ENCODE measurements at regions not wholly inside any gene's neighbourhood (a gene's known extent, or its start where the extent isn't known, plus 50 kb on each side); places are given as distances from the start of the nearest gene placed in this dataset.
"Not testable (repeated sequence)": the region's sequence is repeated elsewhere in the genome, so short reads cannot be mapped to it uniquely, and the experiment has no call there.

DNA sequence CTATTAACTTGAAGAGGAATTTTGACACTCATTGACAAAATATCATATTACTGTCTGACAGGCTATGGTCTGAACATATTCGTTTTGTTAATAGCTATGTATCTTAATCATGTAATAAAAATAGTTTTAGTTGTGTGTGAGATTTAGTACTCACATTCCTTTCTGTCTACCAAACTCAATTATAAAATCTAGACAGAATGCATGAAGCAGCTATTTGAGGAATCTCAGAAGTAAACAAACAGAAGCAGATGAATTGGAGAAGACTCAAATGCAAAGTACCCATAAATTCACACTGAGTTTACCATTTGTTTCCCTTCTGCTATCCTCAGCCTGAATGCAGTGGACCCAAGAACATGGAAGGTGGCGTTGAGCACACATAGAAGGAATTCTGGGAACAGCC lies 841.6 kb upstream of the AADAT start:
- H3K27me3 ChIP-seq (ENCODE audit: control insufficient read depth, insufficient read depth, low read length) = no peaks in the 10 kb centered on the region
- Mint-ChIP-seq H3K36me3 (no peaks in the 10 kb centered on the region), H3K27ac (no peak overlapping the region), H3K27me3 (ENCODE audit: low read depth in 2 of 2) (no peaks in the 10 kb centered on the region), H3K4me1 (no peaks in the 10 kb centered on the region), H3K9me3 (peaks cover 2 to 9% of the 10 kb centered on the region in 2 donors), H3K4me3 (no peak overlapping the region)
- no peak for ATAC-seq
- H3K4me3 ChIP-seq (ENCODE audit: low read length) = no peak overlapping the region
- no peaks in the 10 kb centered on the region for H3K9me3 ChIP-seq (ENCODE audit: control insufficient read depth, insufficient read depth, low read length)
- no peaks in the 10 kb centered on the region for H3K4me1 ChIP-seq (ENCODE audit: control insufficient read depth, insufficient read depth, low read length)
- 100% methylated on average over 1 of the region's 2 CpGs for WGBS (ENCODE audit: insufficient coverage)
- H3K27ac ChIP-seq (ENCODE audit: low read length) = no peak overlapping the region
- TF ChIP-seq, protein P1, sequence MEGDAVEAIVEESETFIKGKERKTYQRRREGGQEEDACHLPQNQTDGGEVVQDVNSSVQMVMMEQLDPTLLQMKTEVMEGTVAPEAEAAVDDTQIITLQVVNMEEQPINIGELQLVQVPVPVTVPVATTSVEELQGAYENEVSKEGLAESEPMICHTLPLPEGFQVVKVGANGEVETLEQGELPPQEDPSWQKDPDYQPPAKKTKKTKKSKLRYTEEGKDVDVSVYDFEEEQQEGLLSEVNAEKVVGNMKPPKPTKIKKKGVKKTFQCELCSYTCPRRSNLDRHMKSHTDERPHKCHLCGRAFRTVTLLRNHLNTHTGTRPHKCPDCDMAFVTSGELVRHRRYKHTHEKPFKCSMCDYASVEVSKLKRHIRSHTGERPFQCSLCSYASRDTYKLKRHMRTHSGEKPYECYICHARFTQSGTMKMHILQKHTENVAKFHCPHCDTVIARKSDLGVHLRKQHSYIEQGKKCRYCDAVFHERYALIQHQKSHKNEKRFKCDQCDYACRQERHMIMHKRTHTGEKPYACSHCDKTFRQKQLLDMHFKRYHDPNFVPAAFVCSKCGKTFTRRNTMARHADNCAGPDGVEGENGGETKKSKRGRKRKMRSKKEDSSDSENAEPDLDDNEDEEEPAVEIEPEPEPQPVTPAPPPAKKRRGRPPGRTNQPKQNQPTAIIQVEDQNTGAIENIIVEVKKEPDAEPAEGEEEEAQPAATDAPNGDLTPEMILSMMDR (IDR thresholded peaks at IDR 0.05) = no peak
- no peaks in the 10 kb centered on the region for H3K36me3 ChIP-seq (ENCODE audit: control insufficient read depth, insufficient read depth, low read length)
- no peak for DNase-seq
- intact Hi-C loops (cut with micrococcal nuclease) = no loop called here

DNA sequence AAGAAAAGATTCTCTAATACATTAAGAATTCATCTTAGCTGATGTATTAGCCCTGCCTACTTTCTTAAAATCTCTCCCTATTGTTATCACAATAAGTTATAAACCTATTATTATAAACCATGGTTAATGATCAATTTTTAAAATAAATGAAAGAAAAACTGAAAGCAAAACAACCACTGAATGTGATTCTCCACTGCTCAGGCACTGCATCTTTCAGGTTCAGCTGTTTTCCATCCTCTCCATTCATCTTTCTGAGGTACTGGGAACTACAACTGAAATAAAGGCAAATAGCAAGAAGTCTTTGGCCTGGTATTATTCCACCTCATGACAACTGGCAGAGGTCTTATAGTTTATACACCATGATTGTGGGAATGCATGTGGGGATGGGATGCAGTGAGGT lies 798.9 kb upstream of the AADAT start:
- Mint-ChIP-seq H3K27me3 (ENCODE audit: low read depth in 2 of 2) (no peaks in the 10 kb centered on the region), H3K9me3 (peaks cover 8 to 17% of the 10 kb centered on the region in 2 donors), H3K4me1 (no peaks in the 10 kb centered on the region), H3K36me3 (no peaks in the 10 kb centered on the region), H3K27ac (no peak overlapping the region), H3K4me3 (no peak overlapping the region)
- H3K27me3 ChIP-seq (ENCODE audit: control insufficient read depth, insufficient read depth, low read length) = no peaks in the 10 kb centered on the region
- DNase-seq (no peak), ATAC-seq (no peak)
- peaks cover 8% of the 10 kb centered on the region for H3K9me3 ChIP-seq (ENCODE audit: control insufficient read depth, insufficient read depth, low read length)
- H3K27ac ChIP-seq (ENCODE audit: low read length) = no peak overlapping the region
- no peaks in the 10 kb centered on the region for H3K4me1 ChIP-seq (ENCODE audit: control insufficient read depth, insufficient read depth, low read length)
- intact Hi-C loops (cut with micrococcal nuclease) = no loop called here
- no peaks in the 10 kb centered on the region for H3K36me3 ChIP-seq (ENCODE audit: control insufficient read depth, insufficient read depth, low read length)
- no peak overlapping the region for H3K4me3 ChIP-seq (ENCODE audit: low read length)
- TF ChIP-seq, protein P1 (IDR thresholded peaks at IDR 0.05) = no peak

DNA sequence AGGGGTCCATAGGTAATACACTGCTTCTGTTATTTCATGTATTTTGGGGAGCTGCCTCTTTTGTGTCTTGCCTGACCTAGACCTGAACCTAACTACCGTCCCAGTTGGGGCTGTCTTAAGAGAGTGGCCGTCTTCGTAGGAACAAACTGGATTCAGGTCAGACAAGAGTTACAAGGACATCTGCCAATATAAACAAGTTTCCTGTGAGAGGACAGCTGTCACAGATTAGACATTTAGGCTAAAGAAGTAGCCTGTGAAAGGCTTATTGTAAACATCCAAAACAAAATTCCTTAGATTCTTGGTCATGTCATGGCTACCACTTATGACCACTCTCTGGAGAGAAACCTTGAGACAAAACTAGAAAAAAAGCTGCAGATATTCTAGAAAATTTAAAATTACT lies 797.6 kb upstream of the AADAT start:
- 96% methylated on average over 3 of the region's 3 CpGs for WGBS (ENCODE audit: insufficient coverage)
- no peaks in the 10 kb centered on the region for H3K36me3 ChIP-seq (ENCODE audit: control insufficient read depth, insufficient read depth, low read length)
- Mint-ChIP-seq H3K27ac (no peak overlapping the region), H3K4me3 (no peak overlapping the region), H3K4me1 (no peaks in the 10 kb centered on the region), H3K27me3 (ENCODE audit: low read depth in 2 of 2) (no peaks in the 10 kb centered on the region), H3K9me3 (peaks cover 11 to 16% of the 10 kb centered on the region in 2 donors), H3K36me3 (no peaks in the 10 kb centered on the region)
- H3K9me3 ChIP-seq (ENCODE audit: control insufficient read depth, insufficient read depth, low read length) = no peaks in the 10 kb centered on the region
- ATAC-seq = no peak
- intact Hi-C loops (cut with micrococcal nuclease) = no loop called here
- TF ChIP-seq, protein P1 (IDR thresholded peaks at IDR 0.05) = no peak
- no peak overlapping the region for H3K27ac ChIP-seq (ENCODE audit: low read length)
- H3K4me3 ChIP-seq (ENCODE audit: low read length) = no peak overlapping the region
- no peaks in the 10 kb centered on the region for H3K27me3 ChIP-seq (ENCODE audit: control insufficient read depth, insufficient read depth, low read length)
- no peak for DNase-seq
- no peaks in the 10 kb centered on the region for H3K4me1 ChIP-seq (ENCODE audit: control insufficient read depth, insufficient read depth, low read length)

DNA sequence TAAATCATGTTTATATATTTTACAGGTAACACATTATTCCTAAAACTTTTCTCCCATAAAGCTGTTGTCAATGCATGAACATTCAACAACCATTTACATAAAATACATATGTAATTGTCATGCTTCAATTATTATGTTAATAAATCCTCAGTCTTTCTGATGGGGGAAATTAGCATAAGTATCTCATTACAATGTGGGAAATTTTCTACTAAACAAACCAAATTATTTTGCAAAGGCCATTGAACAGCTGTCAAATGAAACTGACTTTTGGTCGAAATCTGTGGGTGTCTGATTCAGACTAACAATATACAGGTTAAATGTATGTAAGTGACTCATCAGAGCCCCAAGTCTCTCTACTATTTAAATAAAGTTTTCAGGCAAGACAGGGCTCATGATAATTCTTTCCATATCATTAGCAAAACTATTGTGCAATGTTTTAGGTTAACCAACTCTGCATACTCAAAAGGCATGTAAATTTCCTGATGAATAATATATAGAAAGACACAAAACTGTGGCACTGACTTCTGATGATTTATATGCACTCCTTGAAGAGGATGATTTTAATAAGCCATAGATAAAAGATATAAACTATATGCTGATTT lies 795.3 kb upstream of the AADAT start:
- Mint-ChIP-seq H3K4me1 (no peaks in the 10 kb centered on the region), H3K27ac (no peak overlapping the region), H3K36me3 (no peaks in the 10 kb centered on the region), H3K4me3 (no peak overlapping the region), H3K27me3 (ENCODE audit: low read depth in 2 of 2) (no peaks in the 10 kb centered on the region), H3K9me3 (peaks cover 10% of the 10 kb centered on the region in 2 donors)
- H3K4me3 ChIP-seq (ENCODE audit: low read length) = no peak overlapping the region
- H3K27ac ChIP-seq (ENCODE audit: low read length) = no peak overlapping the region
- H3K9me3 ChIP-seq (ENCODE audit: control insufficient read depth, insufficient read depth, low read length) = no peaks in the 10 kb centered on the region
- H3K4me1 ChIP-seq (ENCODE audit: control insufficient read depth, insufficient read depth, low read length) = no peaks in the 10 kb centered on the region
- WGBS (ENCODE audit: insufficient coverage) = no CpG with 5 or more reads among the region's 1 CpG
- H3K27me3 ChIP-seq (ENCODE audit: control insufficient read depth, insufficient read depth, low read length) = no peaks in the 10 kb centered on the region
- TF ChIP-seq, protein P1 (IDR thresholded peaks at IDR 0.05) = no peak
- DNase-seq = no peak
- intact Hi-C loops (cut with micrococcal nuclease) = no loop called here
- no peak for ATAC-seq
- no peaks in the 10 kb centered on the region for H3K36me3 ChIP-seq (ENCODE audit: control insufficient read depth, insufficient read depth, low read length)

DNA sequence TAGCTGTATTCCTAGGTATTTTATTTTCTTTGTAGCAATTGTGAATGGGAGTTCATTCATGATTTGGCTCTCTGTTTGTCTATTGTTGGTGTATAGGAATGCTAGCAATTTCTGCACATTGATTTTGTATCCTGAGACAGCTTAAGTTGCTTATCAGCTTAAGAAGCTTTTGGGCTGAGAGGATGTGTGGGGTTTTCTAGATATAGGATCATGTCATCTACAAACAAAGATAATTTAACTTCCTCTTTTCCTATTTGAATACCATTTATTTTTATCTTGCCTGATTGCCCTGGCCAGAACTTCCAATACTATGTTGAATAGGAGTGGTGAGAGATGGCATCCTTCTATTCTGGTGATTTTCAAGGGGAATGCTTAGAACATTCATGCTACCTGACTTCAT lies 791.9 kb upstream of the AADAT start:
- ATAC-seq; H3K27ac ChIP-seq (ENCODE audit: low read length); DNase-seq; H3K4me1 ChIP-seq (ENCODE audit: control insufficient read depth, insufficient read depth, low read length); H3K36me3 ChIP-seq (ENCODE audit: control insufficient read depth, insufficient read depth, low read length); H3K27me3 Mint-ChIP-seq (ENCODE audit: low read depth in 2 of 2); H3K4me3 ChIP-seq (ENCODE audit: low read length); H3K4me1 Mint-ChIP-seq; H3K9me3 Mint-ChIP-seq; H3K27ac Mint-ChIP-seq; H3K27me3 ChIP-seq (ENCODE audit: control insufficient read depth, insufficient read depth, low read length); H3K36me3 Mint-ChIP-seq; intact Hi-C loops (cut with micrococcal nuclease); H3K9me3 ChIP-seq (ENCODE audit: control insufficient read depth, insufficient read depth, low read length); H3K4me3 Mint-ChIP-seq: not testable (repeated sequence)
